NCI-H2029 treated with DMSO at 0.1 percent for 48 hours (cell line): ENCODE measurements at regions not wholly inside any gene's neighbourhood (a gene's known extent, or its start where the extent isn't known, plus 50 kb on each side); places are given as distances from the start of the nearest gene placed in this dataset.
"Not testable (repeated sequence)": the region's sequence is repeated elsewhere in the genome, so short reads cannot be mapped to it uniquely, and the experiment has no call there.

Experiments
- DNase-seq: peaks from one replicate; lab custom pipeline; 2025; lab: John Stamatoyannopoulos, UW

DNA sequence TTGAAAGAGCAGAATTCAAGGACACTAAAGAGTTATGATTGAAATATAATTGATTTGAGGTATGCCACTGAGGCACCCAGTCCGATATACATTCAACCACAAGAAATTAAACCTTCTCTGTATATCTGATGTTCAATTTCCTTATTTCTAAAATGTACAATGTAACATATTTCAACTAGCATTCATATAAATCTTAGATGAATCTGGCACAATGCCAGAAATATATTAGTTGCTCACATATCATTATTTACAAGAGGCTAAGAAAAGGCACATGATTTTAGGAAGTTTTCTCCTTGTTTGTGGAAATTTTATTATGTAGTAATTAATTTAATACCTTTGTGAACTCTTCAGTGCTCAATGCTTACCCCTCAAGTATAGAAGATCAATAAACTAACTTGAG lies 532.3 kb downstream of the KCNA4 start:
- no peak for DNase-seq

GRCh38 chr11:29483831-29484230 lies 533.0 kb downstream of the KCNA4 start:
- DNase-seq = no peak

- DNase-seq = no peak
These were observed 534.3 kb downstream of the KCNA4 start for GRCh38 chr11:29482510-29482909.

DNA sequence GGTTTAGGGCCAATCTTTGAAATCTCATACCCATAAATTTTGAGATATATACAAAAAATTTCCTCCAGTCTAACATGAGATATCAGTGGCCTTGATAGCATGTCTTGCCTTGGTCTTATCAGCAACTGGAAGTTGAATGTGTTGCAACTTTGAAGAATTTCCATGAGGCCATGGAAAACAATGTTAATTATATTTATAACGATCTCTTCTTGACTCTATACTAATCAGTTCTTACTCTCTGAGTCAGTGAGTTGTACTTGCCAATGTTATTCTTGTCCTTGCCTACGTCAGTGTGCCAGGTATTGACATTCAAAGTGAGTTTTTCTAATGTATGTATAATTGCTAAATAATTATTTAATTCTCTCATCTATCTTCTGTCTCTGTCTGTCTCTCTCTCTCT lies 535.1 kb downstream of the KCNA4 start:
- no peak for DNase-seq

- no peak for DNase-seq
These were observed 535.8 kb downstream of the KCNA4 start for GRCh38 chr11:29480981-29481380.

DNA sequence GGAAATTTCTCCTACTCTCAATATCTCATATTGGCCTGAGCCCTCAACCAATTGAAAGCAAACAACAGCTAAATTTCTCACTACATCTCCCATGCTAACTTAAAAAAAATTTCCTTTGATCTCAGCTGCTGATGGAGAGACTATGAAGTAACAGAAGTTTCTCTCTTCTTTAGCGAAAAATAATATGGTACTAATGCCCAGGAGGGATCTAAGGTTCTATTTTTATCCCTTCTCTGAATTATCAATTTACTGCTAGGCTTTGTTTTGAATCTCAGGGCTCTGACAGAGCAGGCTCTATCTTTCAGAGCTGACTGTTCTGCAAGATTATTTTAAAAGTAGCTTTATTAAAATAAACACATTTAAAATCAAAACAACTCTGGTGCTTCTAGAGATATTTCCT lies 558.6 kb downstream of the KCNA4 start:
- DNase-seq = no peak

DNA sequence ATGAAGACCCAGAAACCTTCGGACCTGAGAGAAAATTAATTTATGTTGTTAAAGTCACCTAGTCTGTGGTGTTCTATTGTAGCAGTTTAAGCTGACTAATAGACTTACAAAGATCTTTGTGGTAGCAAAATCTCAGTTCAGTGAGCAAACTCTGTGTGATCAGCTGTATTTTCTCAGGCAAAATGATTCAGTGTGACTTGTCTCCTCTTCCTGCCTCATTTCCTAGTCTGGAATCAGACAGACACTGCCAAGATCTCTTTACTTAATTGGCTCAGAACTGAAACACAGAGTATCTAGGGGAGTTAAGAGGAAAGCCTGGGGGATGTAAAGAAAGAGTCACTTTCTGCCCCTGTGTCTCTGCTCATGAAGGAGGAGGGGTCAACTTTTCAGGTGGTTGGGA lies 564.7 kb downstream of the KCNA4 start:
- DNase-seq = no peak

GRCh38 chr11:29449281-29450074 lies 567.4 kb downstream of the KCNA4 start:
- no peak for DNase-seq

- no peak for DNase-seq
These were observed 568.5 kb downstream of the KCNA4 start for GRCh38 chr11:29448246-29448877.

DNA sequence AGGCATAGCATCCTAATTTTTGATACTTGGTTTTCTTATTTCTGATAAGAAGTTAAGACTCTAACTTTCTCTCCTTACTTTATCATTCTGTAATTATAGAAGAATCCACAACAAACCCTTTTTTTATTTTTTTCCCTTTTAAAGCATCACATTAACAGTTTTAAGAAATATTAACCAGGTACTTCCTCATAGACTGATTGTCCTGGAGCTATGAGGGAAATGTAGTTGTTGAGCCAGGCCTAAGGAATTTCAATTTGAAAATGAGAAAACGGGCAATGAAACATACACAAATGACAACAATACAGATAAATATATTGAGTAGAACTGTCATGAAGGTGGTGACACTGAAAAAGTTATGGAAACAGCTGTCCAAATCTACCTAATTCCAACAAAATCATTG lies 569.0 kb downstream of the KCNA4 start:
- DNase-seq = no peak

GRCh38 chr11:29446132-29446531 lies 570.7 kb downstream of the KCNA4 start:
- DNase-seq = no peak

DNA sequence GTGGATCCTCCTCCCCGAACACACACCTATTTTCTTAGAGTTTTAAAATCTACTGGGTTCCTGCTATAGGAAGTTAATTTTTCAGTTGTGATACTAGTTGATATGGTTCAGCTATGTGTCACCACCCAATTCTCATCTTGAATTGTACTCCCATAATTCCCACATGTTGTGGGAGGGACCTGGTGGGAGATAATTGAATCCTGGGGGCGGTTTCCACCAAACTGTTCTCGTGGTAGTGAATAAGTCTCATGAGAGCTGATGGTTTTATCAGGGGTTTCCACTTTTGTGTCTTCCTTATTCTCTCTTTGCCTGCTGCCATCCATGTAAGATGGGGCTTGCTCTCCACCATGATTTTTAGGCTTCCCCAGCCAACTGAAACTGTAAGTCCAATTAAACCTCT lies 571.6 kb downstream of the KCNA4 start:
- not testable (repeated sequence) for DNase-seq

GRCh38 chr11:29438815-29439214 lies 578.0 kb downstream of the KCNA4 start:
- DNase-seq = no peak

- no peak for DNase-seq
These were observed 581.4 kb downstream of the KCNA4 start for GRCh38 chr11:29435421-29435820.

GRCh38 chr11:29432719-29433325 lies 584.0 kb downstream of the KCNA4 start:
- DNase-seq = peak; percentile 3

- DNase-seq = no peak
These were observed 611.5 kb downstream of the KCNA4 start for GRCh38 chr11:29405305-29405704.

DNA sequence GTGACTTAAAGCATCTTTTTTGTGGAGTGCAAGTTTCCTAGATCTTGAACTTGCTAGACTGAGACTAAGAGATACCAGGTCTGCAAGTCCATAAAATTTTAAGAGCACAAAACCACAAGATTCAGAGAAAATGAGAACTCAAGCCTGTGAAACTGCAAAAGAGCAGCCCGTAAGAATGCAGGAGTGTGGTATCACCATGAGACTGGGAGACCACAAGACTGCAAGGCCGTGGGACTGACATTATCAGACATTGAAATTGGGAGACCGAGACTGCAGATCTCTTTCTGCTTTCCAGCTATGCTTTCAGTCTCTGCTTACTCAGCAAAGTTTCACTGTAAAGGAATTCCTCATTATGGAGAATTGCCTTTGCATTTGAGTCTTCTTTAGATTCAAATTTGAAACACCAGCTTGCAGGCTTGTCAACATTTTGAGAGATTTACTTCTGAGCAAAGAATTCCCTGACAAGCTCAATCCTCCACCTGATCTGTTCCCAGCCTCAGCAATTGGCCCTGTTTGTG lies 621.2 kb downstream of the KCNA4 start:
- no peak for DNase-seq

DNA sequence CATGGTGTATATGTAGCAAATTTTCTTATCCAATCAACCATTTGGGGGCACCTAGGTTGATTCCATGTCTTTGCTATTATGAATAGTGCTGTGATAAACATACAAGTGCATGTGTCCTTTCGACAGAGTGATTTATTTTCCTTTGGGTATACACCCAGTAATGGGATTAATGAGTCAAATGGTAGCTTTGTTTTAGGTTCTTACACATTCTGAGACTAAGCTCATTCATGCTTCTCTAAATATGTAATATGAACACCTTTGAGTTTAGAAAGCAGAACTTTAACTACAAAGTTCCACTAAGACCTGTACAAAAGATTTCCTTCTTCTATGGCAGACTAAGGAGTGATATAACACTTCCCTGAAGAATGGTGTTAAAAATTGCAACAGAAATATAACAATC lies 627.0 kb downstream of the KCNA4 start:
- DNase-seq = no peak

GRCh38 chr11:29373725-29374124 lies 643.1 kb downstream of the KCNA4 start:
- no peak for DNase-seq

- DNase-seq = no peak
These were observed 648.7 kb downstream of the KCNA4 start for GRCh38 chr11:29368126-29368525.

- DNase-seq = no peak
These were observed 652.8 kb downstream of the KCNA4 start for GRCh38 chr11:29364006-29364405.

DNA sequence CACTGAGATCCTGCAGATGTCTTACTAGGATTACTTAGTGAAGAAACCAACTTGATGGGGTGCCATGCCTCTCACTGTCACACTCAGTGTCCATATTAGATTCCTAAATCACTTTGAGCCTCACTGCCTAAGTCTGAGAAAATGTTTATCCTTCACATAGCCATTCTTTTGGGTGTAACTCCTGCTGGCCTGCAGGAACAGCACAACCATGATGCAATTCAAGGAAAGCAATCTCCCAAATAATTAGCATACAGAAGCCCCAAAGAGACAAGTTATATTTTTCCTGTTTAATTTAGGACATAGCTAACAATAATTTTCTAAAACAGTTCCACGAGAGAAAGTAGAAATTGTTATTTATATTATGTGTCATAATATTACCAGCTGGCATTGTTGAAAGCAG lies 655.5 kb downstream of the KCNA4 start:
- DNase-seq = no peak

DNA sequence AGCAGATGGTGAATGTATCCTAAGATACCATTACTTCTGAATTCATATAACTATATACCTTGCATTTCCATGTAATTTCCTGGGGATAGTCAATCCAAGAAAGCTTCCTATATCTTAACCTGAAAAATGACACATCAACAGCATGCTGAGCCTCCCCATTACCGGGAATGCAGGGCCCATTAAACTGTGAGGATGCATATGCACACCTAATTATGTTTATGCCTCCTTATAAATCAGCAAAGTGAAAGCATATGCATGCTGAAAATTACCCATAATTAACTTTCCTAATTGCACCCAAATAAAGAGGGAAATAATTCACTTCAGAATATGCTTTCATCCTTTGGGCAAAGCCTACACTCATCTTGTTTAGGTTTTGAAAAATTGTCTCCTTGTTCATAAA lies 663.0 kb downstream of the KCNA4 start:
- DNase-seq = no peak
